Calu3 (cell line): ENCODE measurements at regions not wholly inside any gene's neighbourhood (a gene's known extent, or its start where the extent isn't known, plus 50 kb on each side); places are given as distances from the start of the nearest gene placed in this dataset.

Experiments
- BruUV-seq: library from RNA; stranded (reverse); fragments of 400-500 nt; replicated peaks from 2 replicates; lab custom pipeline; 2021; lab: Mats Ljungman, UMichigan
- CTCF ChIA-PET: fragments of 300-600 bp; sonication (Branson Sonifier 250); formaldehyde crosslinking; loops from one replicate; lab custom pipeline; 2022; ENCODE audit warnings: antibody characterized with exemption; lab: Charles Lee
- DNase-seq: peaks from one replicate; pipeline ENCODE4 v3.0.0; 2022
- H3K27ac Mint-ChIP-seq: one replicate; pipeline ENCODE4 v1.8.0; 2022; ENCODE audit warnings: mixed read lengths; ENCODE audit not compliant: unreplicated experiment
- H3K27me3 Mint-ChIP-seq: one replicate; pipeline ENCODE4 v1.8.0; 2022; ENCODE audit warnings: mixed read lengths; ENCODE audit not compliant: unreplicated experiment
- H3K36me3 Mint-ChIP-seq: one replicate; pipeline ENCODE4 v1.8.0; 2022; ENCODE audit warnings: mild to moderate bottlenecking, moderate library complexity, mixed read lengths; ENCODE audit not compliant: insufficient read depth, unreplicated experiment
- H3K4me1 Mint-ChIP-seq: one replicate; pipeline ENCODE4 v1.8.0; 2022; ENCODE audit warnings: mild to moderate bottlenecking, low read depth, mixed read lengths; ENCODE audit not compliant: unreplicated experiment
- H3K4me3 Mint-ChIP-seq: one replicate; pipeline ENCODE4 v1.8.0; 2022; ENCODE audit warnings: mild to moderate bottlenecking, low read depth, moderate library complexity, mixed read lengths; ENCODE audit not compliant: unreplicated experiment
- H3K9me3 Mint-ChIP-seq: one replicate; pipeline ENCODE4 v1.8.0; 2022; ENCODE audit warnings: low read depth, mixed read lengths; ENCODE audit not compliant: unreplicated experiment
- intact Hi-C: fragments of 100-400 bp; cut with micrococcal nuclease; formaldehyde crosslinking; loops from one replicate; pipeline ENCODE4 v1.10.0; 2022; ENCODE audit not compliant: unreplicated experiment
- TF ChIP-seq, protein P1 (sequence below): fragments of 200-600 bp; IDR thresholded peaks from one replicate; pipeline ENCODE4 v1.8.0; 2022; ENCODE audit warnings: antibody characterized with exemption; ENCODE audit not compliant: unreplicated experiment

DNA sequence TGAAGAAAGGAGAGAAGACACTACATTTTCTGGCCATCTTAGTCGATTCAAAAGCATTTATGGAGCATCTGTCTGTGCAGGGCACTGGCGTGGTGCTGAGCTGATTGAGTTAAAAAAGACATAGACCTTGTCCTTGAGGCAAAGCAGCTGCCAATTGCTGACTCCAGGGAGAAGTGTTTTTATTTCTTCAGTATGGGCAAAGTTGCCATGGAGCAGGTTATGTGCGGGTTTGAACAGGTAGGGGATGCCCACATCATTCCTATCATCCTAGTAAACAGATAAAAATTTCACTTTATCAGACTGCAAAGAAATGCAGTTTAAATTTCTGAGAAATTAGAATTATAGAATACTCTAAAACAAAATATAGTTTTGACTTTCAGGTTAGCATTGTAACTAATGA is 125.8 kb downstream of the NUP35 start:
- H3K27me3 Mint-ChIP-seq: no peaks in the 10 kb centered on the region
- no peak overlapping the region for H3K4me3 Mint-ChIP-seq
- no peaks in the 10 kb centered on the region for H3K36me3 Mint-ChIP-seq
- DNase-seq: no peak
- no peaks in the 10 kb centered on the region for H3K9me3 Mint-ChIP-seq
- CTCF ChIA-PET: no interaction called here
- intact Hi-C loops: no loop called here
- BruUV-seq: no TSS peak
- H3K4me1 Mint-ChIP-seq: no peaks in the 10 kb centered on the region
- no peak overlapping the region for H3K27ac Mint-ChIP-seq
- TF ChIP-seq, protein P1, sequence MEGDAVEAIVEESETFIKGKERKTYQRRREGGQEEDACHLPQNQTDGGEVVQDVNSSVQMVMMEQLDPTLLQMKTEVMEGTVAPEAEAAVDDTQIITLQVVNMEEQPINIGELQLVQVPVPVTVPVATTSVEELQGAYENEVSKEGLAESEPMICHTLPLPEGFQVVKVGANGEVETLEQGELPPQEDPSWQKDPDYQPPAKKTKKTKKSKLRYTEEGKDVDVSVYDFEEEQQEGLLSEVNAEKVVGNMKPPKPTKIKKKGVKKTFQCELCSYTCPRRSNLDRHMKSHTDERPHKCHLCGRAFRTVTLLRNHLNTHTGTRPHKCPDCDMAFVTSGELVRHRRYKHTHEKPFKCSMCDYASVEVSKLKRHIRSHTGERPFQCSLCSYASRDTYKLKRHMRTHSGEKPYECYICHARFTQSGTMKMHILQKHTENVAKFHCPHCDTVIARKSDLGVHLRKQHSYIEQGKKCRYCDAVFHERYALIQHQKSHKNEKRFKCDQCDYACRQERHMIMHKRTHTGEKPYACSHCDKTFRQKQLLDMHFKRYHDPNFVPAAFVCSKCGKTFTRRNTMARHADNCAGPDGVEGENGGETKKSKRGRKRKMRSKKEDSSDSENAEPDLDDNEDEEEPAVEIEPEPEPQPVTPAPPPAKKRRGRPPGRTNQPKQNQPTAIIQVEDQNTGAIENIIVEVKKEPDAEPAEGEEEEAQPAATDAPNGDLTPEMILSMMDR: no peak

DNA sequence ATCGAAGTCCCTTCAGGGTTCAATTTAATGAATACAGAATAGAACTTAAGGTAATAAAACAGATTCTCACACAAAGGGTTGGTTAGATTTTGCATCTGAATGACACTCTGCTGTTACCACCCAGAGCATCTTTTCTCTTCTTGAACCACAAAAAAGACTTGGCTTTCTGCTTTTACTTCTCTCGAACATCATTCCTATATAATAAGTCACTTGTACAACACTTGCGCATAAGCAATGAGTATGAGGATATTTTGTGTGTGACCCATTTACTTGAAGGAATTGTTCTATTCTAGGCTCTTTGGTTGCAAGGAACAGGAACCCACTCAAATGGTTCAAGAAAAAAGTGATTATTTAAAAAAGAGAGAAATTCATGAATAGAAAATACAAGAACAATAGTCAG is 126.2 kb downstream of the NUP35 start:
- H3K27ac Mint-ChIP-seq: no peak overlapping the region
- H3K4me3 Mint-ChIP-seq: no peak overlapping the region
- CTCF ChIA-PET: no interaction called here
- TF ChIP-seq, protein P1: no peak
- intact Hi-C loops: no loop called here
- H3K9me3 Mint-ChIP-seq: no peaks in the 10 kb centered on the region
- no peaks in the 10 kb centered on the region for H3K4me1 Mint-ChIP-seq
- no peak for DNase-seq
- H3K36me3 Mint-ChIP-seq: no peaks in the 10 kb centered on the region
- H3K27me3 Mint-ChIP-seq: no peaks in the 10 kb centered on the region
- no TSS peak for BruUV-seq

DNA sequence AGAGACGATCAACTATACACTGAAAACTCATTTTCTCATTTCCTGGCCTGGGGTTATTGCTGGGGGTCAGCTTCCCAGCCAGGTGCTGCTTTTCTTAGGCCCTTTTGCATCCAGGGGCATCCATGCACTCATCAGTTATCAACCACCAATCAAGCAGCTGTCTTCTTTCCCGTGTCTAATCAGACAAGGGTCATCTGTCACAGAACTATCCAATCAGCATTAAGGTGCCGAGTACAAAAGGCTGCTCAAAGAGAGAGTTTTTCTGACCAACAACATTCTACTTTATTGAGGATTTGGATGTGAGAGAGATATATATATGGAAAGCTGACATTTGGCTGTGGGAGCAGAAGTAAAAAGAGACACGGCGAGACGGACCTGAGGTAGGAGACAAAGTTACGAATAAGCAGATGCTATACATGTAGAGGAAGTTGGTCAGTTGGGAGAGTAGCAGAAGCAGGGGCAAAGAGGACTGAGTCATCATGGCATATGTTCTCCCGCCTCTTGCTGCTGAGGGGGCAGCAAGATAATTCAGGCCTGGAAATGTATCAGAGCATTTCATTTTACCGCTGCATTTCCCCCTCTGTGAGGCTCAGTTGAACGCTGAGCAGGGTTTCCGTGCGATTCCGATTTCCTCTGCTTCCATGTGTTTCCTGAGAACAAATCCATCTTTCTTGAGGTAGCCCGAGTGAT is 129.3 kb downstream of the NUP35 start:
- no peak overlapping the region for H3K27ac Mint-ChIP-seq
- CTCF ChIA-PET: no interaction called here
- no peaks in the 10 kb centered on the region for H3K4me1 Mint-ChIP-seq
- TF ChIP-seq, protein P1: no peak
- H3K36me3 Mint-ChIP-seq: no peaks in the 10 kb centered on the region
- DNase-seq: no peak
- no peak overlapping the region for H3K4me3 Mint-ChIP-seq
- no peaks in the 10 kb centered on the region for H3K9me3 Mint-ChIP-seq
- intact Hi-C loops: no loop called here
- H3K27me3 Mint-ChIP-seq: no peaks in the 10 kb centered on the region
- BruUV-seq: no TSS peak

DNA sequence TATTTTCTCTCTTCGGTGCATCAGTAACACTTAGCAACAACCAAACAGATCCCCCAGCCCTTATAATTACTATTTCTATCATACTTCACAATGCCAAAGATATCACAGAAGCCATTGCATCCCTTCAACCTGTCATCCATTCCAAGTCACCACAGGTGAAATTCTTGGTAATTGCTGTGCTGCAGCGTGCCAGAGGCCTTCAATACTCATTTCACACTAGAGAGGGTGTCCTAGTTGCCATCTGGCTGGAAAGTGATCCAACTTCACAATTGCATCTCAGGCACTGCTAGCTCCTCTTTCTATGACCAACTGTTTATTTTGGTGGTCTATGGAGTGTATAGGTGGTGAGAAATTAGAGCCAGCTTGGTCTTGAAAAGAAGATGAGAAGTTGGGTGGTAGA is 131.2 kb downstream of the NUP35 start:
- CTCF ChIA-PET: no interaction called here
- intact Hi-C loops: no loop called here
- Mint-ChIP-seq H3K4me3 (no peak overlapping the region), H3K9me3 (no peaks in the 10 kb centered on the region), H3K4me1 (no peaks in the 10 kb centered on the region), H3K27ac (no peak overlapping the region), H3K27me3 (no peaks in the 10 kb centered on the region), H3K36me3 (no peaks in the 10 kb centered on the region)
- TF ChIP-seq, protein P1: no peak
- BruUV-seq: no TSS peak
- DNase-seq: no peak
